Fibroblast of lung (primary cell): ENCODE measurements at regions not wholly inside any gene's neighbourhood (a gene's known extent, or its start where the extent isn't known, plus 50 kb on each side); places are given as distances from the start of the nearest gene placed in this dataset.

Source experiments
- EZH2 ChIP-seq: IDR thresholded peaks from 2 replicates; pipeline ENCODE4 v1.5.1; 2012; ENCODE audit warnings: low read length, control low read depth, mild to moderate bottlenecking; ENCODE audit errors: missing control alignments
- TF ChIP-seq, protein P1 (sequence below), 2 donors: IDR thresholded peaks in 1 of 2; conservative IDR thresholded peaks in 1 of 2; 1 replicate in 1 of 2; 2 replicates in 1 of 2; pipeline ENCODE4 v1.5.1; 2011 to 2012; ENCODE audit warnings: low read length in 2 of 2, control low read depth in 1 of 2, inconsistent platforms in 1 of 2, low read depth in 1 of 2, mild to moderate bottlenecking in 1 of 2

- TF ChIP-seq, protein P1, sequence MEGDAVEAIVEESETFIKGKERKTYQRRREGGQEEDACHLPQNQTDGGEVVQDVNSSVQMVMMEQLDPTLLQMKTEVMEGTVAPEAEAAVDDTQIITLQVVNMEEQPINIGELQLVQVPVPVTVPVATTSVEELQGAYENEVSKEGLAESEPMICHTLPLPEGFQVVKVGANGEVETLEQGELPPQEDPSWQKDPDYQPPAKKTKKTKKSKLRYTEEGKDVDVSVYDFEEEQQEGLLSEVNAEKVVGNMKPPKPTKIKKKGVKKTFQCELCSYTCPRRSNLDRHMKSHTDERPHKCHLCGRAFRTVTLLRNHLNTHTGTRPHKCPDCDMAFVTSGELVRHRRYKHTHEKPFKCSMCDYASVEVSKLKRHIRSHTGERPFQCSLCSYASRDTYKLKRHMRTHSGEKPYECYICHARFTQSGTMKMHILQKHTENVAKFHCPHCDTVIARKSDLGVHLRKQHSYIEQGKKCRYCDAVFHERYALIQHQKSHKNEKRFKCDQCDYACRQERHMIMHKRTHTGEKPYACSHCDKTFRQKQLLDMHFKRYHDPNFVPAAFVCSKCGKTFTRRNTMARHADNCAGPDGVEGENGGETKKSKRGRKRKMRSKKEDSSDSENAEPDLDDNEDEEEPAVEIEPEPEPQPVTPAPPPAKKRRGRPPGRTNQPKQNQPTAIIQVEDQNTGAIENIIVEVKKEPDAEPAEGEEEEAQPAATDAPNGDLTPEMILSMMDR (conservative IDR thresholded peaks at IDR 0.05 in 1 of 2, IDR thresholded peaks at IDR 0.05 in 1 of 2; ENCODE audit: low read depth in 1 of 2, low read length in 2 of 2) = no peak
- no peak for TF ChIP-seq EZH2
These were observed 121.3 kb upstream of the GSE1 start for GRCh38 chr16:85491798-85492294.
